DOHH2 (cell line): ENCODE measurements at regions not wholly inside any gene's neighbourhood (a gene's known extent, or its start where the extent isn't known, plus 50 kb on each side); places are given as distances from the start of the nearest gene placed in this dataset.

ENCODE experiments used
- CTCF ChIP-seq: fragments of 200-600 bp; sonication (generic); IDR thresholded peaks from one replicate; pipeline ENCODE4 v1.5.1; 2014; ENCODE audit warnings: antibody characterized with exemption, mild to moderate bottlenecking, low read depth, low read length; ENCODE audit not compliant: poor library complexity, severe bottlenecking
- EZH2phosphoT487 ChIP-seq: fragments of 200-600 bp; sonication (generic); IDR thresholded peaks from 2 replicates; pipeline ENCODE4 v1.6.1; 2017; ENCODE audit warnings: borderline replicate concordance, mild to moderate bottlenecking, antibody characterized with exemption, low read length, moderate library complexity, mixed read lengths

GRCh38 chr21:23607782-23608431 lies 1999.4 kb downstream of the MRPL39 start:
- no peak for TF ChIP-seq EZH2phosphoT487
- no peak for TF ChIP-seq CTCF
